Fibroblast of skin of abdomen (primary cell): ENCODE measurements at regions not wholly inside any gene's neighbourhood (a gene's known extent, or its start where the extent isn't known, plus 50 kb on each side); places are given as distances from the start of the nearest gene placed in this dataset.

ENCODE experiments used
- DNase-seq: peaks from one replicate; pipeline ENCODE4 v3.0.0-alpha.2; 2013

DNA sequence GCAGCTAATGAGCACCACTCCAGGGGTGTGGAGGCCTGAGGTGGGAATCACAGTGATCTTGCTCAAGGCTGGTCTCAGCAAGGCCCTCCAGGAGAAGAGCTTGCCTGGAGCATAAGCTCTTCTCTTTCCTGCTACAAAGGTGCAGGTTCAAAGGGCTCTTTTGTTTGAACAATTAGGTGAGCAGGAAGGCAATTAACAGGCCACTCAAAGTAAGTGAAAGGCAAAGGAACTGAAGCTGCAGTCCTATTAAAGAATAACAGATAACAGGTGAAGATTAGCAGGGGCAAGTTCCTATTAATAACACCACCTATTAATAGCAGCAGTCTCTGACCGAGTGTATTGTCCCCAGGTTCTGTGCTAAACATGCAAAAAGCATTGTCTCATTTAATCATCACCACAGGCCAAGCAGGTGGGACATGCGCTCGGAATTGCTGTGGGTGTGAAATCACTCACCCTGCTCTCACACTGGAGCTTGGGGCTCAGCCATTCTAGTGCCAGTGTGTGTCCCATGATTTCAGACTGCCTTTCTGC lies 113.8 kb downstream of the RHOU start:
- no peak for DNase-seq

DNA sequence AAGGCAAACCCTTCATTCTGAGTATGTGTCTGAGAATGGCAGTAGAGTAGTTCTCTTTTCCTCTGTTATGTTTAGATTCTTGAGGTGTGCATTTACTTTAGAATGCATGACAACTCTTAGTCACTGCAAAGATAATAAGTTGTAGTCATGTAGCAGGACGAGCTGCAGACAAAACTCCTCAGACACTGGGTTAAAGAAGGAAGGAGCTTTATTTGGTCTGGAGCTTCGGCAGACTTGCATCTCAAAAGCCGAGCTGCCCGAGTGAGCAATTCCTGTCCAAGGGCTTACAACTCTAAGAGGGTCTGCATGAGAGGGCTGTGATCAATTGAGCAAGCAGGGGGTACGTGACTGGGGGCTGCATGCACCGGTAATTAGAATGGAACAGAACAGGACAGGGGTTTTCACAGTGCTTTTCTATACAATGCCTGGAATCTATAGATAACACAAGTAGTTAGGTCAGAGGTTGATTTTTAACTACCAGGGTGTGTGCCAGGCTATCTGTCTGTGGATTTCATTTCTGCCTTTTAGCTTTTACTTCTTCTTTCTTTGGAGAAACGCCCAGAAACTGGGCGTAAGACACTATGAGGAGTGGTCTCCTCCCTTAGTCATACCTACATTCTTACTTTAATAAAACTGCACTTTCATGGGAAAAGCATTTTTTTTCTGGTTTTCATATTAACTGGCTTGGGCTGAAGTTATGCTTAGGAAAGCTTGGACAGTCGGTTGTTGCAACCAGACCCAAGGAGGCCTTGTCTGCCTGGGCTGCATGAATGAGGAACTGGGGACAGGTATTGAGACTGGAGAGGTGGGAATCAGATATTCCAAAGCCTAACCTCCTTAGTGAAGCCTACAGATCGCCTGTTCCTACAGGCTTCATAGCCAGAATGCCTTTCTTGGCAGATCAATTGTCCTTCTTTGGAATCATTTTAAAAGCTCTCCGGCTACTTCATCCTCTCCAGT lies 115.1 kb downstream of the RHOU start:
- no peak for DNase-seq

- DNase-seq: no peak
These were observed 115.9 kb downstream of the RHOU start for GRCh38 chr1:228851193-228851592.

GRCh38 chr1:228851618-228852017 lies 116.3 kb downstream of the RHOU start:
- DNase-seq: no peak

DNA sequence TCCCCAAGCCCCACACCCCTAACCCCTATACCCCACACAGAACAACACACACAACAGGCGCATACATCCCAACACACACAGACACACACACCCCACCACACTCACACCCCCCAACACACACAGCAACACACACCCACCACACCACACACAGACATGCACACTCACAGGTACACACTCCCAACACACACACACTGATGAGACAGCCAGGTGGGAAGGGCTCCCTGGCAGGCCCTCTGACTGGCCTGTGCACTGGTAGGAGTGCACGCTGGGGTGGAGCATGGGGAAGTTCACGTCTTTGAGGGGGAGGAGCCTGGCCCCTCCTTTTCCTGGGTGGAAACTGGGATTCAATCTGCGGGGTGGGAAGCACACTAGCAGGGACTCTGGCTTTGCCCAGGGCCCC lies 116.7 kb downstream of the RHOU start:
- DNase-seq: no peak

GRCh38 chr1:228852511-228853088 lies 117.3 kb downstream of the RHOU start:
- DNase-seq: no peak

- DNase-seq: no peak
These were observed 117.9 kb downstream of the RHOU start for GRCh38 chr1:228853191-228853590.

DNA sequence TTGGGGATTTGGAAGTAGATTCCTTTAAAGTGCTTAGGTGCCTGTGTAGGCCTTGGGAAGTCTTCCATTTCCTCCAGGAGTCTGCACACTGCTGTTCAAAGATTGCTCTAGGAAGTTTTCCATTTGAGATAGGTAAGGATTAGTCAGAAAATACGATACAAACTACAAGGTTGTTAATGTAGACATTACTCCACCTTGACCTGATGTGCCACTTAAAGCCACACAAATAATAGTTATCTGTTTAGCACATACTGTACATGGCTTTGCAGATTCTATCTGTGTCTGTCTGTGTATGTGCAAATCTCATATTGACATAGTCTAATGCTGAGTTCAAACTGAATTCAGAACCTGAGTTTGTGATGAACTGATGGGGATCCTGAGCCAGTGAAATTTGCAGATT lies 118.4 kb downstream of the RHOU start:
- DNase-seq: no peak

- no peak for DNase-seq
These were observed 119.6 kb downstream of the RHOU start for GRCh38 chr1:228854907-228855306.

- DNase-seq: no peak
These were observed 122.3 kb downstream of the RHOU start for GRCh38 chr1:228857611-228858010.

DNA sequence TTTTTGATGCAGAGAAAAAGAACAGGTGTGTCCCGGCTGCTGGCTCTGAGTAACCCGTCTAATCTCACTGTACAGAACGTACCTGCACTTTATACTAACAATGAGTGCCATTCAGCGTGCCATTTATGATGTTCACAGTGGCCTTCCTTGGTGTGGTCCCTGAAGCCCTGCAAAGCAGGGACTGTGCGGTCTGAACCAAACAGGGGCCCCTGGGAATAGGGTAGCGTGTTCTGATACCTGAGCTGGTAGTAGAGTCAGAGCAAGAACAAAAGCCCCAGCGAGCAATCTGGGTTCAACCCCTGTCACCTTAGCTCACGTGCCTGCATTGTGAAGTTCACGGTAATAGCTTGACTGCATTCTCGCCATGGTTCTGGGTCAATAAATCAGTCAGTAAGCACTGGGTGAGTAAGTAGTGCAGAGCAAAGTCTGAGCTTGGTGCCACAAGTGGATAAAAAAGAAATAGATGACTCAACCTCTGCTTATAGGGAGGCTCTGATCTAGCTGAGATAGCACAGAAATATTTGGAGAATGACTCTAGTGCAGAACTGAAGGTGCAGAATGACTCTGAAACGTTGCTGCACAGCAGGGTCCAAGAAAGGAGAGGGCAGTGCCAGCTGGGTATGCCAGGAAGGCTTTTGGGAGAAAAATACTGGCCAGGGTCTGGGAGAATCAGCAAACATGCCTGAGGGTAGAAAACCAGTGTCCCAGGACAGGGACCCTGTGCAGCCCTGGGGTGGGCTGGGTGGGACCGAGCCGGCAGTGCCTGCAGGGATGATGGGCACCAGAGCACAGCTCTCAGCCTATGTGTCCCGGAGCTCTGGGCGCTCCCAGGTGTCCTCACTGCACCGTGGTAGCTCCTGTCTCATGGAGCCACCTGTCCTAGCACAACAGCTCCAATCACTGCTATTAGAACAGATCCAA lies 125.9 kb downstream of the RHOU start:
- peak; percentile 95 for DNase-seq

DNA sequence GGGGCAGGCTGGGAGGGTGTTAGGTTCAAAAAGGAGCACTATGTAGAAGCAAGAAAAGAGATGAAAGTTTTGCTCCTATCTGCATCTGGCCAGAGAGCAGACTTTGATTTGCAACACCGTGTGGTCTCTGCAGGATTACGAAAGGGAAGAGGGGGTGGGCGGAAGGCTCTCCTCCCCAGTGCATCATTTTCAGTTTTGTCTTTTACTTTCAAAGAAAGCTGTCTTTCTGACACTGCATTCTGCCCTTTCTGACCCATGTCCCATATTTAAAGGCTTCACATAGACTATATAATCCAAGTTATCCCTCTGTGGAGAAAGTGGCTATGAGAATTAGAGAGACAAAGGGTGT lies 126.5 kb downstream of the RHOU start:
- no peak for DNase-seq

DNA sequence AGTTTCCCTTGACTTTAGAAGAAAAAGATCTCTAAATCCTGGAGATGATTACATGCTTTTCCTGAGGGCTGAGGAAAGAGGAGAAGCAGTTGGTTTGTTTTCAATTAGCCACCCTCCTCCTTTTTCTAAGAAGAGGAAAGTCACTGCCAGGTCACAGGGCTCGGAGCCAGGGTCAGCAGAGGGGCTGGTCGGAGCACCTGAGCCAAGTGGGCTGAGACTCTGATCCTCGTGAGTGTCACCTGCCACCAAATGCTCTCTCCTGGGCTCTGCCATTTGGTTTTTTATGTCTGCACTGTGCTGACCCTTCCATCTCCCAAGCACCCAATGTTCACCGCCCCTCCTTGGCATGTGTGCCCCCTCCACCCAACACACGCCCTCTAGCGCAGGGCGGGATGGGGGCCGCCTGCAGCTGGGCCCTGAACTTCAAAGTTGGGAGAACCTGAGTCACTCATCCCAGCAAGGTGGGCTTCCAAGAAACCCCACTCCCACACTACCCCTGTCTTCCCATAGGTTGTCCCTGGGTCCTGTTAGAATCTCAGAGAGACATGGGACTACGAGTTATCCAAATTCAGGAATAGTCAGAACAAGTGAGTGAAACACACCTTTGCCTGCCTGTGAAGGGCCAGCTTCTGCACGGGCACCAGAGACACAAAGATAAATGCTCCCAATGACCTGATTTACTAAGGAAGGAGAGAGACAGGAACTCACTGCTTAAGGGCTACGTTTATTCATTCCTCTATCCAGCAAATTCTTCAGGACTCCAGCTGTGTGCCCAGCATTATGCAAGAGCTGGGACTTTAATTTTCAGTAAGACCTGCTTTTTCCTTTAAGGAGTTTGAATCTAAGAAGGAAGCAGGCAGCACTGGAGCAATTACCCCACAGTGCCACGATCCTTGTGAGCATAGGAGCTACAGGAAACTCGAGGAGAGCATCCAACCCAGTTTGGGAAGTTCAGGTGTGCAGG lies 127.5 kb downstream of the RHOU start:
- DNase-seq: no peak

DNA sequence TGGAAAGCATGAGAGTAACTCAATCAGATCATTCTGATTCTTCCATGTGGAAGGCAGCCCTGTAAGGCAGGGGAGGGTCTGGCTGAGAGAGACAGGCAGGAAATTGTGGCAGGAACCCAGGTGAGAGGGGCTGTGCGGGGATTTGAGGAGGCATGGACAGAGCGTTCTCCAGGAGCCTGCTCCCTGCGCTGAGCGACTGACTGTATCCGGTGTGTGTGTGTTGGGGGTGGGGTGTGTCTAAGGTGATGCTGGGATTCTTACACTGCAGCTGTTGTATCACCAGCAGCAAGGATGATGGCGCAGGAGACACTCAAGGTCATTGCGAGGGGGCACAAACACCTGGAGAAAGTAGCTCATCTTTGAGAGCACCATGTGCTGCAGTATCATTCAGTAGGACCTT lies 128.5 kb downstream of the RHOU start:
- DNase-seq: no peak

- no peak for DNase-seq
These were observed 130.5 kb downstream of the RHOU start for GRCh38 chr1:228865627-228866330.

- DNase-seq: no peak
These were observed 131.2 kb downstream of the RHOU start for GRCh38 chr1:228866468-228866867.

DNA sequence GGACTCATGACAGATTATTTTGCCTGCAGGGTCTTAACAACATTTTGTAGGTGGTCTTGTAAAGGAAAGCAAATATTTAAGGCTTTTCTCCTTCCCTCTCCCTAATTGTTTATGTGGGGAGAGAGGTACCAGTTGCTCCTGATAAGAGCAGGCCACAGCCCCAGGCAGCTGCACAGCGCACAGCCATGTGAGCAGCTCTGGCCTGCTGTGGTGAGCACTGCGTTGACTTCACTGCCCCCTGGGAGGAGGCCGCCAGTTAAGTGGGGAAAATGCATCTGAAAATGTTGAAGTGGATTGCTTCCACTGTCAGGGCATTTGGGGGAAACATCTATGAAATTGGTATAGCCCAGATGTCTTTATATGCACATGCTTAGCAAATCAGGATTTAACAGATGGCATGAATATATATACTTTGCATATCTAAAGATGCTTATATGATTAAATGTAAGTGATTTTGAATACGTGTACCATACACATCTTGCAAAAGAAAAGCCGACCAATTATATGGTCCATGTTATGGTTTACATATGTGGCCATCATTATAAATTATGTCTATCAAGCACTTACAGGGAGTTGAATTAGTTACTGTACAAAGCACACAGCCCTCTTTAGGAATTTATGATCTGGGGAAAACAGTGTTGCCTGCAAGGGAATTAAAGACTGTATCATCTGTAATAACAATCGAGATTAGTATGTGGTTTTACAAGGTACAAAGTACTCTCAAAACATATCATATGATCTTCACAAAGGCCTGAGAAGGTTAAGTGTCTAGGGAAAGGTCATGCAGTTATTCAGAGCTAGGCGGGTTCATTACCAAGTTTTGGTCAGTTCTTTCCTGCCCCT lies 132.1 kb downstream of the RHOU start:
- no peak for DNase-seq

GRCh38 chr1:228867951-228868730 lies 132.9 kb downstream of the RHOU start:
- no peak for DNase-seq

DNA sequence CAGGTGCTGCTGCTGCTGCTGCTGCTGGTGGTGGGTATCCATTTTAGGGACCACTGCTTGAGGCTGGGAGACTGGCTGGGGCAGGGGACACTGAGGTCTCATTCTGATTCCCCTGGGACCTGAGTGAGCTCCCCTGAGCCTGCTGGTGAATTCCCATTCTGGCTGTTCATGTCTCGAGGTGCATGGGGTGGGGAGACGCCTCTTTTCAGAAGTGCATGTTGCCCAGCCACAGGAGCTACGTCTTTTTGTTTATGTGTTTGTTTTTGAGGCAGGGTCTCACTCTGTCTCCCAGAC lies 133.4 kb downstream of the RHOU start:
- no peak for DNase-seq
